SK-N-SH treated with all-trans-retinoic acid at 6 μM for 48 hours (cell line): ENCODE measurements at regions not wholly inside any gene's neighbourhood (a gene's known extent, or its start where the extent isn't known, plus 50 kb on each side); places are given as distances from the start of the nearest gene placed in this dataset.

Experiments
- ATAC-seq: fragments of 200-7000 bp; cut with Tn5 transposase; 3 replicates; pipeline ENCODE4 v1.9.1; 2020; ENCODE audit warnings: mild to moderate bottlenecking, moderate library complexity
- ARNTL ChIP-seq: fragments of 450-650 bp; formaldehyde crosslinking; IDR thresholded peaks from 2 replicates; pipeline ENCODE4 v1.5.0; 2020; ENCODE audit warnings: low read depth, mild to moderate bottlenecking, moderate library complexity, borderline replicate concordance
- BACH2 ChIP-seq: fragments of 250-450 bp; sonication (Bioruptor Pico); IDR thresholded peaks from 2 replicates; pipeline ENCODE4 v1.9.0; 2021; ENCODE audit warnings: mild to moderate bottlenecking, borderline replicate concordance
- CSDC2 ChIP-seq: fragments of 250-450 bp; sonication (Bioruptor Pico); IDR thresholded peaks from 2 replicates; pipeline ENCODE4 v1.5.0; 2020; ENCODE audit warnings: mild to moderate bottlenecking, moderate library complexity
- GLIS3 ChIP-seq: fragments of 250-450 bp; sonication (Bioruptor Pico); IDR thresholded peaks from 2 replicates; pipeline ENCODE4 v1.5.0; 2020; ENCODE audit warnings: mild to moderate bottlenecking, moderate library complexity
- ISL1 ChIP-seq: fragments of 250-450 bp; sonication (Bioruptor Pico); IDR thresholded peaks from 2 replicates; pipeline ENCODE4 v2.1.2; 2022; ENCODE audit warnings: mild to moderate bottlenecking, moderate library complexity
- OSR1 ChIP-seq: fragments of 250-450 bp; sonication (Bioruptor Pico); IDR thresholded peaks from 2 replicates; pipeline ENCODE4 v1.8.0; 2022; ENCODE audit warnings: moderate library complexity, mild to moderate bottlenecking, inconsistent platforms
- PPARA ChIP-seq: fragments of 250-450 bp; sonication (Bioruptor Pico); IDR thresholded peaks from 2 replicates; pipeline ENCODE4 v1.5.0; 2020; ENCODE audit warnings: mild to moderate bottlenecking, borderline replicate concordance
- RARB ChIP-seq: fragments of 250-450 bp; sonication (Bioruptor Pico); IDR thresholded peaks from 2 replicates; pipeline ENCODE4 v1.8.0; 2021; ENCODE audit warnings: mild to moderate bottlenecking, moderate library complexity
- SNAI2 ChIP-seq: fragments of 250-450 bp; sonication (Bioruptor Pico); IDR thresholded peaks from 2 replicates; pipeline ENCODE4 v1.5.0; 2020; ENCODE audit warnings: mild to moderate bottlenecking, moderate library complexity
- TCF4 ChIP-seq: fragments of 250-450 bp; sonication (Bioruptor Pico); IDR thresholded peaks from 2 replicates; pipeline ENCODE4 v1.8.0; 2021; ENCODE audit warnings: mild to moderate bottlenecking, moderate library complexity, borderline replicate concordance
- TOX ChIP-seq: fragments of 250-450 bp; sonication (Bioruptor Pico); IDR thresholded peaks from 2 replicates; pipeline ENCODE4 v1.8.0; 2021; ENCODE audit warnings: mild to moderate bottlenecking, moderate library complexity, borderline replicate concordance
- ZC3H10 ChIP-seq: fragments of 250-450 bp; sonication (Bioruptor Pico); IDR thresholded peaks from 2 replicates; pipeline ENCODE4 v1.5.1; 2021; ENCODE audit warnings: mild to moderate bottlenecking, moderate library complexity
- ZFP3 ChIP-seq: fragments of 250-450 bp; sonication (Bioruptor Pico); IDR thresholded peaks from 2 replicates; pipeline ENCODE4 v1.5.0; 2020; ENCODE audit warnings: mild to moderate bottlenecking, moderate library complexity
- ZNF565 ChIP-seq: fragments of 450-650 bp; formaldehyde crosslinking; conservative IDR thresholded peaks from 2 replicates; pipeline ENCODE4 v1.5.0; 2020; ENCODE audit warnings: low read depth, mild to moderate bottlenecking, moderate library complexity
- ZNF70 ChIP-seq: fragments of 450-650 bp; formaldehyde crosslinking; IDR thresholded peaks from 2 replicates; pipeline ENCODE4 v1.5.0; 2020; ENCODE audit warnings: mild to moderate bottlenecking, moderate library complexity
- TF ChIP-seq, protein P1 (sequence below): fragments of 250-450 bp; sonication (Bioruptor Pico); IDR thresholded peaks from 2 replicates; pipeline ENCODE4 v1.5.1; 2020; ENCODE audit warnings: low read depth, mild to moderate bottlenecking, moderate library complexity
- TF ChIP-seq, protein P2 (sequence below): fragments of 250-450 bp; sonication (Bioruptor Pico); IDR thresholded peaks from 2 replicates; pipeline ENCODE4 v1.8.0; 2020; ENCODE audit warnings: mild to moderate bottlenecking, moderate library complexity, borderline replicate concordance
- TF ChIP-seq, protein P3 (sequence below): fragments of 250-450 bp; sonication (Bioruptor Pico); IDR thresholded peaks from 2 replicates; pipeline ENCODE4 v1.5.0; 2020; ENCODE audit warnings: mild to moderate bottlenecking, moderate library complexity
- TF ChIP-seq, protein P4 (sequence below): fragments of 250-450 bp; sonication (Bioruptor Pico); IDR thresholded peaks from 2 replicates; pipeline ENCODE4 v1.5.1; 2021; ENCODE audit warnings: mild to moderate bottlenecking, moderate library complexity
- TF ChIP-seq, protein P5 (sequence below): fragments of 250-450 bp; sonication (Bioruptor Pico); IDR thresholded peaks from 2 replicates; pipeline ENCODE4 v1.8.0; 2021; ENCODE audit warnings: low read depth, mild to moderate bottlenecking, moderate library complexity, borderline replicate concordance

DNA sequence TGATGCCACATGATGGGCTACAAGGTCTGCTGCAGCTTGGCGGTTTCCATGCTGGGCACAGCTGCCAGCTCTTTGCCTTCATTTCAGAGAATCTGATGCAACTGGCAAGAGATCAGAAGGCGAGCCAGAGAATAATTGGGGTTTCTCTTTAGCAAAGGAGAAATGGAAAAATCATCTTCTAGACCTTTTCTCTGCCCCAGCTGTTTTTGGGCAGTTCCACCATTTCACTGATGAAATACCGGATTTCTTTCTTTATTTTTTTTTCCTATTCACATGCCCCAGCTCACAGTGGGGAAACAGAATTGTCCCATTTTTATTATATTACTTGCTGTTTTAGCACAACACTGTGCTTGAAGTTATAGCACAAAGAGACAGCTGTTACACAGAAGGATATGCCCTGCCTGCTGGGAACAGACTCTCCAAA lies 439.3 kb upstream of the GOT2 start:
- no peak for ATAC-seq

DNA sequence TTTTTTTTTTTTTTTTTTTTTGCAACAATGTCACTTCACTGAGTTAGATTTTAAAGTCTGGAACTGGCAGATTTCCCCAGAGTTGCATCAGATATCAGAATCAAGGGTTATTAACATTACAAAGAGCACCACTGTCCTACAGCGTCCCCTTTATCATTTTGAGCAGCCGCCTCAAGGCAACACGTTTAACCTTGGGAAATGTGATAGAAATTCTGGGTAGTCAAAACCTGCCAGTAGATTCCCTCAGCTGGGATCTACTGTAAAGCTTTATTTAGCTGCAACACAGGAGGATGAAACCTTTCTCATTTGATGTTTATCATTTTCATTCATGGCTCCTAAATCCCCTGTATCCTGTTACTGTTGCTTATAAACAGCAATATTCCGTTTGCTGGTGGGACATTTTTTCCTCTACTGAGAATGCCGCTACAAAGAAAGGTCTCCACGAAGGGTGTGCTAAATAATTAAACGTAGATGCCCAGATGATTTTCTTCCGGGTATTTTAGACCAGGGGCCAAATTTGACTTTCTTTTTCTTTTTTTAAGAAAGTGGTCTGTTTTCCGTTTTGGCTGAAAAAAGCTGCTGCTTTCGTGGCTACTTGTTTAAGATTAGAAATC lies 436.1 kb upstream of the GOT2 start:
- no peak for TF ChIP-seq BACH2 (CRISPR knock-in tag)
- TF ChIP-seq, protein P1, sequence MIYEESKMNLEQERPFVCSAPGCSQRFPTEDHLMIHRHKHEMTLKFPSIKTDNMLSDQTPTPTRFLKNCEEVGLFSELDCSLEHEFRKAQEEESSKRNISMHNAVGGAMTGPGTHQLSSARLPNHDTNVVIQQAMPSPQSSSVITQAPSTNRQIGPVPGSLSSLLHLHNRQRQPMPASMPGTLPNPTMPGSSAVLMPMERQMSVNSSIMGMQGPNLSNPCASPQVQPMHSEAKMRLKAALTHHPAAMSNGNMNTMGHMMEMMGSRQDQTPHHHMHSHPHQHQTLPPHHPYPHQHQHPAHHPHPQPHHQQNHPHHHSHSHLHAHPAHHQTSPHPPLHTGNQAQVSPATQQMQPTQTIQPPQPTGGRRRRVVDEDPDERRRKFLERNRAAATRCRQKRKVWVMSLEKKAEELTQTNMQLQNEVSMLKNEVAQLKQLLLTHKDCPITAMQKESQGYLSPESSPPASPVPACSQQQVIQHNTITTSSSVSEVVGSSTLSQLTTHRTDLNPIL (CRISPR knock-in tag): no peak
- TF ChIP-seq OSR1 (CRISPR knock-in tag): no peak
- TF ChIP-seq CSDC2 (CRISPR knock-in tag): no peak
- no peak for TF ChIP-seq ISL1 (CRISPR knock-in tag)
- no peak for TF ChIP-seq ARNTL (CRISPR knock-in tag)
- no peak for TF ChIP-seq SNAI2
- TF ChIP-seq PPARA (CRISPR knock-in tag): no peak
- no peak for TF ChIP-seq GLIS3 (CRISPR knock-in tag)
- no peak for TF ChIP-seq RARB (CRISPR knock-in tag)
- TF ChIP-seq, protein P2, sequence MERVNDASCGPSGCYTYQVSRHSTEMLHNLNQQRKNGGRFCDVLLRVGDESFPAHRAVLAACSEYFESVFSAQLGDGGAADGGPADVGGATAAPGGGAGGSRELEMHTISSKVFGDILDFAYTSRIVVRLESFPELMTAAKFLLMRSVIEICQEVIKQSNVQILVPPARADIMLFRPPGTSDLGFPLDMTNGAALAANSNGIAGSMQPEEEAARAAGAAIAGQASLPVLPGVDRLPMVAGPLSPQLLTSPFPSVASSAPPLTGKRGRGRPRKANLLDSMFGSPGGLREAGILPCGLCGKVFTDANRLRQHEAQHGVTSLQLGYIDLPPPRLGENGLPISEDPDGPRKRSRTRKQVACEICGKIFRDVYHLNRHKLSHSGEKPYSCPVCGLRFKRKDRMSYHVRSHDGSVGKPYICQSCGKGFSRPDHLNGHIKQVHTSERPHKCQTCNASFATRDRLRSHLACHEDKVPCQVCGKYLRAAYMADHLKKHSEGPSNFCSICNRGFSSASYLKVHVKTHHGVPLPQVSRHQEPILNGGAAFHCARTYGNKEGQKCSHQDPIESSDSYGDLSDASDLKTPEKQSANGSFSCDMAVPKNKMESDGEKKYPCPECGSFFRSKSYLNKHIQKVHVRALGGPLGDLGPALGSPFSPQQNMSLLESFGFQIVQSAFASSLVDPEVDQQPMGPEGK (CRISPR knock-in tag): no peak
- no peak for TF ChIP-seq ZC3H10 (CRISPR knock-in tag)
- no peak for TF ChIP-seq ZNF565
- TF ChIP-seq, protein P3, sequence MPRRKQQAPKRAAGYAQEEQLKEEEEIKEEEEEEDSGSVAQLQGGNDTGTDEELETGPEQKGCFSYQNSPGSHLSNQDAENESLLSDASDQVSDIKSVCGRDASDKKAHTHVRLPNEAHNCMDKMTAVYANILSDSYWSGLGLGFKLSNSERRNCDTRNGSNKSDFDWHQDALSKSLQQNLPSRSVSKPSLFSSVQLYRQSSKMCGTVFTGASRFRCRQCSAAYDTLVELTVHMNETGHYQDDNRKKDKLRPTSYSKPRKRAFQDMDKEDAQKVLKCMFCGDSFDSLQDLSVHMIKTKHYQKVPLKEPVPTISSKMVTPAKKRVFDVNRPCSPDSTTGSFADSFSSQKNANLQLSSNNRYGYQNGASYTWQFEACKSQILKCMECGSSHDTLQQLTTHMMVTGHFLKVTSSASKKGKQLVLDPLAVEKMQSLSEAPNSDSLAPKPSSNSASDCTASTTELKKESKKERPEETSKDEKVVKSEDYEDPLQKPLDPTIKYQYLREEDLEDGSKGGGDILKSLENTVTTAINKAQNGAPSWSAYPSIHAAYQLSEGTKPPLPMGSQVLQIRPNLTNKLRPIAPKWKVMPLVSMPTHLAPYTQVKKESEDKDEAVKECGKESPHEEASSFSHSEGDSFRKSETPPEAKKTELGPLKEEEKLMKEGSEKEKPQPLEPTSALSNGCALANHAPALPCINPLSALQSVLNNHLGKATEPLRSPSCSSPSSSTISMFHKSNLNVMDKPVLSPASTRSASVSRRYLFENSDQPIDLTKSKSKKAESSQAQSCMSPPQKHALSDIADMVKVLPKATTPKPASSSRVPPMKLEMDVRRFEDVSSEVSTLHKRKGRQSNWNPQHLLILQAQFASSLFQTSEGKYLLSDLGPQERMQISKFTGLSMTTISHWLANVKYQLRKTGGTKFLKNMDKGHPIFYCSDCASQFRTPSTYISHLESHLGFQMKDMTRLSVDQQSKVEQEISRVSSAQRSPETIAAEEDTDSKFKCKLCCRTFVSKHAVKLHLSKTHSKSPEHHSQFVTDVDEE (CRISPR knock-in tag): no peak
- no peak for TF ChIP-seq TCF4 (CRISPR knock-in tag)
- TF ChIP-seq TOX (CRISPR knock-in tag): no peak
- TF ChIP-seq, protein P4, sequence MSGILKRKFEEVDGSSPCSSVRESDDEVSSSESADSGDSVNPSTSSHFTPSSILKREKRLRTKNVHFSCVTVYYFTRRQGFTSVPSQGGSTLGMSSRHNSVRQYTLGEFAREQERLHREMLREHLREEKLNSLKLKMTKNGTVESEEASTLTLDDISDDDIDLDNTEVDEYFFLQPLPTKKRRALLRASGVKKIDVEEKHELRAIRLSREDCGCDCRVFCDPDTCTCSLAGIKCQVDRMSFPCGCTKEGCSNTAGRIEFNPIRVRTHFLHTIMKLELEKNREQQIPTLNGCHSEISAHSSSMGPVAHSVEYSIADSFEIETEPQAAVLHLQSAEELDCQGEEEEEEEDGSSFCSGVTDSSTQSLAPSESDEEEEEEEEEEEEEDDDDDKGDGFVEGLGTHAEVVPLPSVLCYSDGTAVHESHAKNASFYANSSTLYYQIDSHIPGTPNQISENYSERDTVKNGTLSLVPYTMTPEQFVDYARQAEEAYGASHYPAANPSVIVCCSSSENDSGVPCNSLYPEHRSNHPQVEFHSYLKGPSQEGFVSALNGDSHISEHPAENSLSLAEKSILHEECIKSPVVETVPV (CRISPR knock-in tag): no peak
- TF ChIP-seq, protein P5, sequence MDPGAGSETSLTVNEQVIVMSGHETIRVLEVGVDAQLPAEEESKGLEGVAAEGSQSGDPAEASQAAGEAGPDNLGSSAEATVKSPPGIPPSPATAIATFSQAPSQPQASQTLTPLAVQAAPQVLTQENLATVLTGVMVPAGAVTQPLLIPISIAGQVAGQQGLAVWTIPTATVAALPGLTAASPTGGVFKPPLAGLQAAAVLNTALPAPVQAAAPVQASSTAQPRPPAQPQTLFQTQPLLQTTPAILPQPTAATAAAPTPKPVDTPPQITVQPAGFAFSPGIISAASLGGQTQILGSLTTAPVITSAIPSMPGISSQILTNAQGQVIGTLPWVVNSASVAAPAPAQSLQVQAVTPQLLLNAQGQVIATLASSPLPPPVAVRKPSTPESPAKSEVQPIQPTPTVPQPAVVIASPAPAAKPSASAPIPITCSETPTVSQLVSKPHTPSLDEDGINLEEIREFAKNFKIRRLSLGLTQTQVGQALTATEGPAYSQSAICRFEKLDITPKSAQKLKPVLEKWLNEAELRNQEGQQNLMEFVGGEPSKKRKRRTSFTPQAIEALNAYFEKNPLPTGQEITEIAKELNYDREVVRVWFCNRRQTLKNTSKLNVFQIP (CRISPR knock-in tag): no peak
- no peak for TF ChIP-seq ZFP3 (CRISPR knock-in tag)
- TF ChIP-seq, all 23 proteins: peak for 0
- ATAC-seq: no peak

More for the DNA sequence above, 439.3 kb upstream of the GOT2 start:
- TF ChIP-seq ZNF70 (no peak), ZC3H10 (CRISPR knock-in tag) (no peak), RARB (CRISPR knock-in tag) (no peak), ZFP3 (CRISPR knock-in tag) (no peak), ISL1 (CRISPR knock-in tag) (no peak), BACH2 (CRISPR knock-in tag) (no peak), PPARA (CRISPR knock-in tag) (no peak)
- TF ChIP-seq, protein P5 (CRISPR knock-in tag): no peak
- TF ChIP-seq, protein P4 (CRISPR knock-in tag): no peak
